K562 (cell line): ENCODE measurements at regions not wholly inside any gene's neighbourhood (a gene's known extent, or its start where the extent isn't known, plus 50 kb on each side); places are given as distances from the start of the nearest gene placed in this dataset.

ENCODE experiments used
- ELF4 ChIP-seq: fragments of 450-650 bp; formaldehyde crosslinking; IDR thresholded peaks from 2 replicates; pipeline ENCODE4 v1.4.0; 2022; ENCODE audit warnings: missing genetic modification characterization
- FOSL1 ChIP-seq: fragments of 200-800 bp; sonication (Bioruptor generic); conservative IDR thresholded peaks from 2 replicates; pipeline ENCODE4 v1.6.1; 2016; ENCODE audit warnings: missing genetic modification characterization, missing compliant biosample characterization
- JUND ChIP-seq, 2 experiments: IDR thresholded peaks; 2 replicates in 1 of 2; 3 replicates in 1 of 2; pipeline ENCODE4 v1.6.1; 2011; ENCODE audit warnings: borderline replicate concordance in 2 of 2, low read depth in 2 of 2, low read length in 2 of 2, improper control_type of control experiment in 1 of 2, missing biosample characterization in 1 of 2, missing genetic modification characterization in 1 of 2, missing genetic modification reagents in 1 of 2
- MTA3 ChIP-seq: fragments of 450-650 bp; formaldehyde crosslinking; IDR thresholded peaks from 2 replicates; pipeline ENCODE4 v1.6.1; 2017; ENCODE audit warnings: mild to moderate bottlenecking, borderline replicate concordance
- POLR2G ChIP-seq: fragments of 200-400 bp; formaldehyde crosslinking; IDR thresholded peaks from 2 replicates; pipeline ENCODE4 v1.6.1; 2017; ENCODE audit warnings: low read depth, mild to moderate bottlenecking, antibody characterized with exemption, low read length, moderate library complexity
- SUPT5H ChIP-seq: fragments of 450-650 bp; IDR thresholded peaks from 2 replicates; pipeline ENCODE4 v1.6.1; 2016
- TRIM24 ChIP-seq, 2 experiments: fragments of 450-650 bp; IDR thresholded peaks; 2 replicates each; pipeline ENCODE4 v1.6.1; 2016
- ZBTB11 ChIP-seq, 3 experiments: fragments of 200-800 bp in 1 of 3; fragments of 250-450 bp in 1 of 3; fragments of 450-650 bp in 1 of 3; sonication (Bioruptor Pico) in 1 of 3; sonication (Bioruptor generic) in 1 of 3; formaldehyde crosslinking in 1 of 3; IDR thresholded peaks; 2 replicates each; pipeline versions ENCODE4 v1.6.1 to v1.8.0; 2016 to 2022; ENCODE audit warnings: mild to moderate bottlenecking in 2 of 3, missing genetic modification characterization in 2 of 3, missing compliant biosample characterization in 1 of 3, moderate library complexity in 1 of 3
- ZNF41 ChIP-seq: fragments of 250-450 bp; sonication (Bioruptor Pico); conservative IDR thresholded peaks from 2 replicates; pipeline ENCODE4 v1.4.0; 2020; ENCODE audit warnings: mild to moderate bottlenecking

GRCh38 chr14:23829736-23830471 is 123.7 kb upstream of the DHRS4 start (continued):
- no peak for TF ChIP-seq ZBTB11 (CRISPR knock-in tag; IDR thresholded peaks at IDR 0.05)
- TF ChIP-seq ZNF41 (CRISPR knock-in tag), result no peak
- no peak for TF ChIP-seq ELF4 (CRISPR knock-in tag)
- no peak for TF ChIP-seq TRIM24 (IDR thresholded peaks at IDR 0.05)
- TF ChIP-seq MTA3, result no peak
- 0 out of 2 replicates have a peak, but pooled peaks have one; percentile 37 for TF ChIP-seq FOSL1 (tag)
- TF ChIP-seq SUPT5H, result no peak
- no peak for TF ChIP-seq POLR2G
- peak; percentile 15; the same call in 1 of the 2 replicates for TF ChIP-seq JUND (IDR thresholded peaks at IDR 0.05; ENCODE audit: borderline replicate concordance, low read depth, low read length)
- no peak for TF ChIP-seq JUND (tag; IDR thresholded peaks at IDR 0.05; ENCODE audit: borderline replicate concordance, low read depth, low read length)
